NCI-H748 treated with DMSO at 0.1 percent for 48 hours (cell line): ENCODE measurements at regions not wholly inside any gene's neighbourhood (a gene's known extent, or its start where the extent isn't known, plus 50 kb on each side); places are given as distances from the start of the nearest gene placed in this dataset.
"Not testable (repeated sequence)": the region's sequence is repeated elsewhere in the genome, so short reads cannot be mapped to it uniquely, and the experiment has no call there.

Experiments used
- DNase-seq: peaks from one replicate; lab custom pipeline; 2025; lab: John Stamatoyannopoulos, UW

- no peak for DNase-seq
These were observed 449.6 kb downstream of the GUCY1A2 start for GRCh38 chr11:106568632-106569031.

DNA sequence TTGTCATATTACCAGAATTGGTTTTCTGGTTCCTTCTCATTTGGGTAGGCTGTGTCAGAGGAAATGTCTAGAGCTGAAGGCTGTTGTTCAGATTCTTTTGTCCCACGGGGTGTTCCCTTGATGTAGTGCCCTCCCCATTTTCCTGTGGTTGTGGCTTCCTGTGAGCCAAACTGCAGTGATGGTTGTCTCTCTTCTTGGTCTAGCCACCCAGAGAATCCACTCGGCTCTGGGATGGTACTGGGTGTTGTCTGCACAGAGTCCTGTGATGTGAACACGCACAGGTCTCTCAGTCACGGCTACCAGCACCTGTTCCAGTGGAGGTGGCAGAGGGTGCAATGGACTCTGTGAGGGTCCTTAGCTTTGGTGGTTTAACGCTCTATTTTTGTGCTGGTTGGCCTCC lies 440.9 kb downstream of the GUCY1A2 start:
- DNase-seq = not testable (repeated sequence)

DNA sequence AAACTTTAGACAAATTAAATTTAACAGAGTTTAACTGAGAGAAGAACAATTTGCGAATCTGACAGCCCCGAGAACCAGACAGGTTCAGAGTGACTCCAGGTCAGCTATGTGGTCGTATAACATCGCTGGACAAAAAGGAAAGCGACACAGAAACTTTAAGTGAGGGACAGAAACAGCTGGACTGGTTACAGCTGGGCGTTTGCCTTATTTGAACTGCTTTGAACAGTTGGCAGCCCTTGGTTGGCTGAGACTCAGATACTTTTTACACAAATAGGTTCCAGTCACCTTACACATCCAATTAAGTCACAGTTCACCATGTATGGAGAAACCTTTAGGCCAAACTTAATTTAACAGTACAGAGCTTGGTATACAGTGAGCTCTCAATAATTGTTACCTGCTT lies 436.9 kb downstream of the GUCY1A2 start:
- no peak for DNase-seq

GRCh38 chr11:106585061-106585460 lies 433.2 kb downstream of the GUCY1A2 start:
- DNase-seq = no peak

DNA sequence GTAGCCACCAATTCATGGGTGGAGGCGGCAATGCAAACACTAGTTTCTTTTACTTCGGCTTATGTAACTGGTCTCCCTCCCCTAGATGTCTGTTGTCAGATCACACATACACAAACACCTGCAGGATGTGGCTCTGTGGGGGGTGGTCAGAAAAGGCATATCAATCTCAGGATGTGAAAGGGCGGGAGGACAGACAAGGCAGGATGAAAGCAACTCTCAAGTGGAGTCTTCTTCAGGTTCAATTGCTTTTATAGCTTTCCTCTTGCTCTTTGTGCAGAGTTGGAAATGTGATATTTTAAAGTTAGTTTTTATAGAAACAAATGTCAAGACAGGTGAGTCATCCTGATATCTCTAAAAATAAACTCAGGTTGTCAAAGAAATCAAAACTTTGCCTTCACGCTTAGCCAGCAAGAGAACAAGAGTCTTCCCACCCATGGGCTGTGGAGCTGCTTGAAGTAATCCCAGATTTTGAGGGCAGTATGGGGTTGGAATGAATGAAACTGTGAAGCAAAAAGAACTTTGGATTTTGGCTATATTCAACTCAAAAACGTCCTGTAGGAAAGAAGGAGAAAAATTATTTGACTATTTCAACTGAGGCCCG lies 423.4 kb downstream of the GUCY1A2 start:
- peak; percentile 42 for DNase-seq

DNA sequence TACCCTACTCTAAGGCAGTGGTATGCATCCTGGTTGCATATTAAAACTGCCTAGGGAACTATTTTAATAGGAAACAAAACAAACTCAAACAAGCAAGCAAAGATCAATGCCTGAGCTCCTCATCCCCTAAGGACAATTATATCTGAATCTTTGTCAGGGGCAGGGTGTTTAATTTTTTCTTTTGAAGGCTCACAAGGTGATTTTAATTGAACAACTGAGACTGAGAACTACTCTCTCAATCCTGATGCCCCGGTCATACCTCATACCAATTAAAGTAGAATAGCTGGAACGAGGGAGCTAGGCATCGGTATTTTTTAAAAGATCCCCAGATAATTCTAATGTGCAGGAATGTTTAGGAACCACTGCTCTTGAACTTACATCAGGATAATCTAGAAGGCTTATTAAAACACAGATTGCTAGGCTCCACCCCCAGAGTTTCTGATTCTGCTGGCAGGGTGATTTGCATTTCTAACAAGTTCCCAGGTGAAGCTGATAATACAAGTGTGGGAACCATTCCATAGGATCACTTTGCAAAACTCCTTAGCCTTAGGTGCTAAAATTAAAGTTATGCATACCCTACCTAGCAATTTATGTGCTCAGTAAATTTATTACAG lies 416.5 kb downstream of the GUCY1A2 start:
- no peak for DNase-seq

DNA sequence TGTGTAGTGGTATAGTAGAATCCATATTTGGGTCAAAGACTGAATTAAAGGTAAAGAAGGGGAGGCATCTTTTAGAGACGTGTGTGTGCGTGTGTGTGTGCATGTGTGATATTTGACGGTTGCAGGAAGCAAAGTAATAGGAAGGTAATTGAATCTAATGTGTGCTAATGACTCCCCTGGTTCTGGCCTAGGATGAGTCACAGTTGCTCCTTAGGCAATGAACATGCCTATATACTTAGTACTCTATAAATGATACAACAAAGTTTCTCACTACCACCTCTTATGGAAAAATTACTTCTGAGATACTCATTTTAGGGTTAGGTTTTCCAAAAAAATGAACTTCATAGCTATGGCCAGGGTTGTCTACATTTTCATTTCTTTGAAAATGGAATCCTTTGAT lies 409.6 kb downstream of the GUCY1A2 start:
- DNase-seq = no peak

- DNase-seq = no peak
These were observed 404.0 kb downstream of the GUCY1A2 start for GRCh38 chr11:106614262-106614661.

DNA sequence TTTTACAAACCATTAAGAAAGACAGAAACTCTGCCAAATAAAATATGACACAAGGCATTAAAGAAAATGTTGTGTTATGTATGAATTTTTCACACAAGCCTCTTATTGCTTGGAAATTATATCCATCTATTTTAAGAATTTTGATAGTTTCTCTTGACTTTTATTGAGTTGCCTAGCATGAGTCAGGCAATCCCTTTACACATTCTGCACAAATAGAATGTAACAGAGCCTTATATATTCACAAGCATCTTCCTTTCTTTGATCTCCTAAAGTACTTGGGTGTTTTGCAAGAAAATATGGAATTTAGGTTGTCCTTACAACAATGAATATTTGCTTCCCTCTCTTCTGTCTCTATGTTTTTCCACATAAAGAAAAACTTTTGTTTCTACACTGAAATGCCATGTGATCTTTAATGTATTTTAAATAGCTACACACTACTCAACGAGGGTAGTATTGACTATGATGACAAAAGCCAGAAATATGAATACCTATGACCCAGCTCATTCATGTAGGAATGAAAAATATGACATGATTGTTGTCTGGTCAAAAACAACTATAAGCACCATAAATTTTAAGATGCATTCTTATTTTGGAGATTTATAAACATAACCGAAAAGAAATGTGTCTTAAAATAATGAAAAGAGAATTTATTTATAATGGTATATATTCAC lies 398.8 kb downstream of the GUCY1A2 start:
- no peak for DNase-seq

DNA sequence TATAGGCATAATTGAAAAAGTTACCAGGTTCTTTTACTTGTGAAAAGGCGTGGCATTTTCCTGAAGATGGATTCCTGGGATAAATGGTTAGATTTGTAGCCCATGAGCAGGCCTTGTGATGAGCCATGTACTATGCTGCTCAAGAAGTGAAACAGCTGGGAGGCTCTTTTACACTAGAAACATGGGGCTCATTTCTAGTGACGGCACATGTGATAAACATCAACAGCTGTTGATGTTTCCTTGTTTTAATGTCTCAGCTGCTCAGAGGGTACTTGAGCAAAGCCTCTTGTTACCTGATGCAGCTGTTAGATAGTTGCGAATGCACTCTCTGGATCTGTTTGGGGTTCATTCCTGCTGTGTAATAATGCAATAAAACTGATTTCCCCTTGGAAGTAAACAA lies 396.8 kb downstream of the GUCY1A2 start:
- no peak for DNase-seq
